HepG2 (cell line): ENCODE measurements at regions not wholly inside any gene's neighbourhood (a gene's known extent, or its start where the extent isn't known, plus 50 kb on each side); places are given as distances from the start of the nearest gene placed in this dataset.

Experiments
- ATAC-seq: fragments of 200-7000 bp; cut with Tn5 transposase; 3 replicates; pipeline ENCODE4 v1.9.1; 2020; ENCODE audit warnings: mild to moderate bottlenecking, moderate library complexity
- BruUV-seq: library from RNA; stranded (reverse); fragments of 400-500 nt; replicated peaks from 2 replicates; lab custom pipeline; 2021; lab: Mats Ljungman, UMichigan
- CTCF ChIA-PET: fragments of 300-600 bp; formaldehyde crosslinking; extraction: SDS; loops from one replicate; lab custom pipeline; 2021; ENCODE audit warnings: low total read pairs, inconsistent platforms, low intra/inter-chr PET ratio; lab: Yijun Ruan, JAX
- POLR2A ChIA-PET: fragments of 350-600 bp; sonication (Branson Sonifier 250); formaldehyde crosslinking; loops from one replicate; lab custom pipeline; 2020; ENCODE audit warnings: antibody characterized with exemption, inconsistent platforms; lab: Yijun Ruan, JAX
- DNase-seq: peaks from one replicate; pipeline ENCODE4 v3.0.0-alpha.2; 2015; ENCODE audit warnings: low spot score
- FAIRE-seq: peaks from 3 replicates; lab custom pipeline; 2011; peaks lifted over from hg19 to GRCh38; lab: Jason Lieb, UNC
- H2AFZ ChIP-seq: one replicate; pipeline ENCODE4 v1.6.1; 2011; ENCODE audit warnings: low read length, inconsistent platforms
- H3K27ac ChIP-seq: fragments of 300-600 bp; 3 replicates; pipeline ENCODE4 v1.8.0; 2011; ENCODE audit warnings: mixed run types, mild to moderate bottlenecking, mixed read lengths, low read length, inconsistent platforms; ENCODE audit not compliant: insufficient read depth; ENCODE audit errors: extremely low read length
- H3K27me3 ChIP-seq, 2 experiments: fragments of 200-600 bp in 1 of 2; 2 replicates in 1 of 2; 3 replicates in 1 of 2; pipeline versions ENCODE4 v1.6.0 to v1.8.0; 2011; ENCODE audit warnings: low read length in 2 of 2, mild to moderate bottlenecking in 2 of 2, moderate library complexity in 2 of 2, inconsistent platforms in 1 of 2; ENCODE audit not compliant: insufficient read depth in 2 of 2, control insufficient read depth in 1 of 2
- H3K36me3 ChIP-seq, 2 experiments: fragments of 200-600 bp in 1 of 2; replicated peaks in 1 of 2; 2 replicates in 1 of 2; 3 replicates in 1 of 2; pipeline versions ENCODE4 v1.5.1 to v1.8.0; 2011; ENCODE audit warnings: low read length in 2 of 2, inconsistent platforms in 1 of 2; ENCODE audit not compliant: insufficient read depth in 2 of 2, control insufficient read depth in 1 of 2
- H3K4me1 ChIP-seq: 2 replicates; pipeline ENCODE4 v1.5.1; 2012; ENCODE audit warnings: low read length, inconsistent platforms; ENCODE audit not compliant: insufficient read depth
- H3K4me2 ChIP-seq: 2 replicates; pipeline ENCODE4 v1.6.0; 2011; ENCODE audit warnings: low read depth, low read length, inconsistent platforms
- H3K4me3 ChIP-seq, 3 experiments: fragments of 200-600 bp in 1 of 3; sonication (generic), shearing (Covaris generic) in 1 of 3; replicated peaks in 1 of 3; 2 replicates each; pipeline ENCODE4 v1.5.1; 2011 to 2016; ENCODE audit warnings: low read length in 3 of 3, inconsistent platforms in 2 of 3, low read depth in 2 of 3, mild to moderate bottlenecking in 2 of 3, control low read depth in 1 of 3, mixed read lengths in 1 of 3; ENCODE audit not compliant: insufficient read depth in 1 of 3
- H3K79me2 ChIP-seq: one replicate; pipeline ENCODE4 v1.6.1; 2011; ENCODE audit warnings: low read length, inconsistent platforms; ENCODE audit not compliant: insufficient read depth
- H3K9ac ChIP-seq: 2 replicates; pipeline ENCODE4 v1.6.0; 2011; ENCODE audit warnings: mild to moderate bottlenecking, low read depth, low read length, inconsistent platforms; ENCODE audit not compliant: insufficient read depth
- H3K9me3 ChIP-seq: 2 replicates; pipeline ENCODE4 v1.5.1; 2012; ENCODE audit warnings: mild to moderate bottlenecking, low read length
- H4K20me1 ChIP-seq: 2 replicates; pipeline ENCODE4 v1.6.0; 2011; ENCODE audit warnings: inconsistent platforms, mild to moderate bottlenecking, low read length, moderate library complexity; ENCODE audit not compliant: insufficient read depth
- AGO1 ChIP-seq: fragments of 200-400 bp; formaldehyde crosslinking; IDR thresholded peaks from 2 replicates; pipeline ENCODE4 v1.6.1; 2017; ENCODE audit warnings: mild to moderate bottlenecking, low read depth, low read length, moderate library complexity; ENCODE audit not compliant: poor library complexity, severe bottlenecking
- FOXP1 ChIP-seq, 2 experiments: fragments of 450-650 bp in 1 of 2; IDR thresholded peaks; 2 replicates each; pipeline ENCODE4 v1.6.1; 2017 to 2018; ENCODE audit warnings: antibody characterized with exemption in 1 of 2
- NR2F6 ChIP-seq, 2 experiments: IDR thresholded peaks; 2 replicates each; pipeline ENCODE4 v1.6.1; 2016; ENCODE audit warnings: antibody characterized with exemption in 1 of 2, mild to moderate bottlenecking in 1 of 2
- SOX5 ChIP-seq: IDR thresholded peaks from 2 replicates; pipeline ENCODE4 v1.6.1; 2016; ENCODE audit warnings: borderline replicate concordance
- TOPORS ChIP-seq: sonication (generic); formaldehyde crosslinking; IDR thresholded peaks from 2 replicates; pipeline ENCODE4 v1.8.0; 2023; ENCODE audit warnings: mild to moderate bottlenecking, missing genetic modification reagents
- ZBTB20 ChIP-seq: sonication (generic); formaldehyde crosslinking; IDR thresholded peaks from 2 replicates; pipeline ENCODE4 v1.8.1; 2023; ENCODE audit warnings: missing genetic modification reagents, low read depth, mild to moderate bottlenecking, borderline replicate concordance
- ZBTB21 ChIP-seq: sonication (generic); formaldehyde crosslinking; IDR thresholded peaks from 2 replicates; pipeline ENCODE4 v1.4.0; 2020; ENCODE audit warnings: missing genetic modification reagents
- ZBTB43 ChIP-seq: sonication (generic); formaldehyde crosslinking; conservative IDR thresholded peaks from 2 replicates; pipeline ENCODE4 v1.4.0; 2020; ENCODE audit warnings: missing genetic modification reagents
- ZNF124 ChIP-seq: sonication (generic); formaldehyde crosslinking; IDR thresholded peaks from 2 replicates; pipeline ENCODE4 v1.4.0; 2020; ENCODE audit warnings: missing genetic modification reagents
- WGBS: methylation state at CpG from one replicate; pipeline ENCODE4 v1.1.6; 2017; ENCODE audit warnings: low lambda C conversion rate; 5-methylcytosine and 5-hydroxymethylcytosine counted together
- in situ Hi-C: cut with HindIII; loops from 2 replicates; pipeline ENCODE4 v1.10.0; 2017; ENCODE audit warnings: low pct_unique_long_range_greater_than_20kb; ENCODE audit not compliant: extremely low pct_ligation_motif_present
- intact Hi-C: fragments of 100-400 bp; cut with micrococcal nuclease; formaldehyde crosslinking; loops from one replicate; pipeline ENCODE4 v1.10.0; 2022; ENCODE audit not compliant: unreplicated experiment
- TF ChIP-seq, protein P1 (sequence below): sonication (generic); formaldehyde crosslinking; IDR thresholded peaks from 2 replicates; pipeline ENCODE4 v1.4.0; 2020; ENCODE audit warnings: missing genetic modification reagents
- TF ChIP-seq, protein P2 (sequence below): sonication (generic); formaldehyde crosslinking; IDR thresholded peaks from 2 replicates; pipeline ENCODE4 v1.4.0; 2020; ENCODE audit warnings: missing genetic modification reagents, borderline replicate concordance
- TF ChIP-seq, protein P3 (sequence below): IDR thresholded peaks from 2 replicates; pipeline ENCODE4 v1.6.1; 2016; ENCODE audit warnings: control low read depth

GRCh38 chr1:192436441-192437078, 119.8 kb downstream of the RGS21 start:
- intact Hi-C loops = no loop called here
- no peaks in the 10 kb centered on the region for H3K79me2 ChIP-seq
- no peak overlapping the region for H3K9ac ChIP-seq
- no peaks in the 10 kb centered on the region for H3K27me3 ChIP-seq
- no peaks in the 10 kb centered on the region for H3K36me3 ChIP-seq
- H4K20me1 ChIP-seq = no peaks in the 10 kb centered on the region
- no peak for FAIRE-seq
- no peak overlapping the region for H3K27ac ChIP-seq
- H3K4me2 ChIP-seq = no peak overlapping the region
- H3K4me3 ChIP-seq = peak overlapping the region in 1 of 3 experiments; percentile 10; a peak in 1 of 6 replicates
- 7% methylated on average over 8 of the region's 8 CpGs for WGBS
- ChIA-PET POLR2A (no interaction called here), CTCF (no interaction called here)
- H2AFZ ChIP-seq = no peak overlapping the region
- no peak for DNase-seq
- in situ Hi-C loops = no loop called here
- peaks cover 3% of the 10 kb centered on the region for H3K9me3 ChIP-seq
- no TSS peak for BruUV-seq
- ATAC-seq = no peak
- no peaks in the 10 kb centered on the region for H3K4me1 ChIP-seq
- TF ChIP-seq TOPORS (CRISPR knock-in tag) = no peak
- TF ChIP-seq SOX5 (CRISPR knock-in tag) = no peak
- TF ChIP-seq ZBTB43 (CRISPR knock-in tag) = no peak
- TF ChIP-seq NR2F6 (IDR thresholded peaks at IDR 0.05) = no peak
- no peak for TF ChIP-seq NR2F6 (CRISPR knock-in tag; IDR thresholded peaks at IDR 0.05)
- TF ChIP-seq, protein P1, sequence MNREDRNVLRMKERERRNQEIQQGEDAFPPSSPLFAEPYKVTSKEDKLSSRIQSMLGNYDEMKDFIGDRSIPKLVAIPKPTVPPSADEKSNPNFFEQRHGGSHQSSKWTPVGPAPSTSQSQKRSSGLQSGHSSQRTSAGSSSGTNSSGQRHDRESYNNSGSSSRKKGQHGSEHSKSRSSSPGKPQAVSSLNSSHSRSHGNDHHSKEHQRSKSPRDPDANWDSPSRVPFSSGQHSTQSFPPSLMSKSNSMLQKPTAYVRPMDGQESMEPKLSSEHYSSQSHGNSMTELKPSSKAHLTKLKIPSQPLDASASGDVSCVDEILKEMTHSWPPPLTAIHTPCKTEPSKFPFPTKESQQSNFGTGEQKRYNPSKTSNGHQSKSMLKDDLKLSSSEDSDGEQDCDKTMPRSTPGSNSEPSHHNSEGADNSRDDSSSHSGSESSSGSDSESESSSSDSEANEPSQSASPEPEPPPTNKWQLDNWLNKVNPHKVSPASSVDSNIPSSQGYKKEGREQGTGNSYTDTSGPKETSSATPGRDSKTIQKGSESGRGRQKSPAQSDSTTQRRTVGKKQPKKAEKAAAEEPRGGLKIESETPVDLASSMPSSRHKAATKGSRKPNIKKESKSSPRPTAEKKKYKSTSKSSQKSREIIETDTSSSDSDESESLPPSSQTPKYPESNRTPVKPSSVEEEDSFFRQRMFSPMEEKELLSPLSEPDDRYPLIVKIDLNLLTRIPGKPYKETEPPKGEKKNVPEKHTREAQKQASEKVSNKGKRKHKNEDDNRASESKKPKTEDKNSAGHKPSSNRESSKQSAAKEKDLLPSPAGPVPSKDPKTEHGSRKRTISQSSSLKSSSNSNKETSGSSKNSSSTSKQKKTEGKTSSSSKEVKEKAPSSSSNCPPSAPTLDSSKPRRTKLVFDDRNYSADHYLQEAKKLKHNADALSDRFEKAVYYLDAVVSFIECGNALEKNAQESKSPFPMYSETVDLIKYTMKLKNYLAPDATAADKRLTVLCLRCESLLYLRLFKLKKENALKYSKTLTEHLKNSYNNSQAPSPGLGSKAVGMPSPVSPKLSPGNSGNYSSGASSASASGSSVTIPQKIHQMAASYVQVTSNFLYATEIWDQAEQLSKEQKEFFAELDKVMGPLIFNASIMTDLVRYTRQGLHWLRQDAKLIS (CRISPR knock-in tag) = no peak
- TF ChIP-seq AGO1 = no peak
- no peak for TF ChIP-seq ZBTB21 (CRISPR knock-in tag)
- TF ChIP-seq, protein P2, sequence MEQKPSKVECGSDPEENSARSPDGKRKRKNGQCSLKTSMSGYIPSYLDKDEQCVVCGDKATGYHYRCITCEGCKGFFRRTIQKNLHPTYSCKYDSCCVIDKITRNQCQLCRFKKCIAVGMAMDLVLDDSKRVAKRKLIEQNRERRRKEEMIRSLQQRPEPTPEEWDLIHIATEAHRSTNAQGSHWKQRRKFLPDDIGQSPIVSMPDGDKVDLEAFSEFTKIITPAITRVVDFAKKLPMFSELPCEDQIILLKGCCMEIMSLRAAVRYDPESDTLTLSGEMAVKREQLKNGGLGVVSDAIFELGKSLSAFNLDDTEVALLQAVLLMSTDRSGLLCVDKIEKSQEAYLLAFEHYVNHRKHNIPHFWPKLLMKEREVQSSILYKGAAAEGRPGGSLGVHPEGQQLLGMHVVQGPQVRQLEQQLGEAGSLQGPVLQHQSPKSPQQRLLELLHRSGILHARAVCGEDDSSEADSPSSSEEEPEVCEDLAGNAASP (CRISPR knock-in tag) = no peak
- TF ChIP-seq ZBTB20 = no peak
- TF ChIP-seq, protein P3, sequence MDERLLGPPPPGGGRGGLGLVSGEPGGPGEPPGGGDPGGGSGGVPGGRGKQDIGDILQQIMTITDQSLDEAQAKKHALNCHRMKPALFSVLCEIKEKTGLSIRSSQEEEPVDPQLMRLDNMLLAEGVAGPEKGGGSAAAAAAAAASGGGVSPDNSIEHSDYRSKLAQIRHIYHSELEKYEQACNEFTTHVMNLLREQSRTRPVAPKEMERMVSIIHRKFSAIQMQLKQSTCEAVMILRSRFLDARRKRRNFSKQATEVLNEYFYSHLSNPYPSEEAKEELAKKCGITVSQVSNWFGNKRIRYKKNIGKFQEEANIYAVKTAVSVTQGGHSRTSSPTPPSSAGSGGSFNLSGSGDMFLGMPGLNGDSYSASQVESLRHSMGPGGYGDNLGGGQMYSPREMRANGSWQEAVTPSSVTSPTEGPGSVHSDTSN (CRISPR knock-in tag) = no peak
- no peak for TF ChIP-seq FOXP1 (IDR thresholded peaks at IDR 0.05)
- TF ChIP-seq FOXP1 (CRISPR knock-in tag; IDR thresholded peaks at IDR 0.05) = no peak
- no peak for TF ChIP-seq ZNF124
